Stomach smooth muscle (tissue), 2 donors: ENCODE measurements at regions not wholly inside any gene's neighbourhood (a gene's known extent, or its start where the extent isn't known, plus 50 kb on each side); places are given as distances from the start of the nearest gene placed in this dataset.
"Not testable (repeated sequence)": the region's sequence is repeated elsewhere in the genome, so short reads cannot be mapped to it uniquely, and the experiment has no call there.

ENCODE experiments used
- H3K27ac ChIP-seq: one replicate; pipeline ENCODE4 v1.7.0; 2013; ENCODE audit warnings: mild to moderate bottlenecking, low read length, inconsistent platforms
- H3K27me3 ChIP-seq, 2 donors: one replicate each; pipeline ENCODE4 v1.7.0; 2013; ENCODE audit warnings: low read length in 2 of 2; ENCODE audit not compliant: insufficient read depth in 2 of 2, control insufficient read depth in 1 of 2
- H3K36me3 ChIP-seq, 2 donors: one replicate each; pipeline ENCODE4 v1.7.0; 2013; ENCODE audit warnings: low read length in 2 of 2; ENCODE audit not compliant: control insufficient read depth in 2 of 2, insufficient read depth in 2 of 2
- H3K4me1 ChIP-seq: one replicate; pipeline ENCODE4 v1.7.0; 2013; ENCODE audit warnings: low read length; ENCODE audit not compliant: control insufficient read depth, insufficient read depth
- H3K4me3 ChIP-seq, 2 donors: one replicate each; pipeline ENCODE4 v1.7.0; 2013; ENCODE audit warnings: low read length in 2 of 2
- H3K9ac ChIP-seq, 2 donors: one replicate each; pipeline ENCODE4 v1.7.0; 2013; ENCODE audit warnings: low read length in 2 of 2, mild to moderate bottlenecking in 1 of 2
- H3K9me3 ChIP-seq, 2 donors: one replicate each; pipeline ENCODE4 v1.7.0; 2013; ENCODE audit warnings: low read length in 2 of 2; ENCODE audit not compliant: control insufficient read depth in 2 of 2
- donor health status: healthy.
- donor health status: Pancreatic carcinoma.

- not testable (repeated sequence) for H3K4me1 ChIP-seq, H3K27ac ChIP-seq, H3K9me3 ChIP-seq, H3K4me3 ChIP-seq, H3K9ac ChIP-seq, H3K36me3 ChIP-seq, H3K27me3 ChIP-seq
Observed at GRCh38 chr21:28682884-28683283, 309.8 kb downstream of the LTN1 start.

DNA sequence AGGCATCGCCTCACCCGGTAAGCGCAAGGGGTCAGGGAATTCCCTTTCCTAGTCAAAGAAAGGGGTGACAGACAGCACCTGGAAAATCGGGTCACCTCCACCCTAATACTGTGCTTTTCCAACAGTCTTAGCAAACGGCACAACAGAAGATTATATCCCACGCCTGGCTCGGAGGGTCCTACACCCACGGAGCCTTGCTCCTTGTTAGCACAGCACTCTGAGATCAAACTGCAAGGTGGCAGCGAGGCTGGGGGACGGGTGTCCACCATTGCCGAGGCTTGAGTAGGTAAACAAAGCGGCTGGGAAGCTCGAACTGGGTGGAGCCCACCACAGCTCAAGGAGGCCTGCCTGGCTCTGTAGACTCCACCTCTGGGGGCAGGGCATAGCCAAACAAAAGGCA, 315.6 kb downstream of the LTN1 start:
- H3K27ac ChIP-seq, H3K36me3 ChIP-seq: not testable (repeated sequence)

DNA sequence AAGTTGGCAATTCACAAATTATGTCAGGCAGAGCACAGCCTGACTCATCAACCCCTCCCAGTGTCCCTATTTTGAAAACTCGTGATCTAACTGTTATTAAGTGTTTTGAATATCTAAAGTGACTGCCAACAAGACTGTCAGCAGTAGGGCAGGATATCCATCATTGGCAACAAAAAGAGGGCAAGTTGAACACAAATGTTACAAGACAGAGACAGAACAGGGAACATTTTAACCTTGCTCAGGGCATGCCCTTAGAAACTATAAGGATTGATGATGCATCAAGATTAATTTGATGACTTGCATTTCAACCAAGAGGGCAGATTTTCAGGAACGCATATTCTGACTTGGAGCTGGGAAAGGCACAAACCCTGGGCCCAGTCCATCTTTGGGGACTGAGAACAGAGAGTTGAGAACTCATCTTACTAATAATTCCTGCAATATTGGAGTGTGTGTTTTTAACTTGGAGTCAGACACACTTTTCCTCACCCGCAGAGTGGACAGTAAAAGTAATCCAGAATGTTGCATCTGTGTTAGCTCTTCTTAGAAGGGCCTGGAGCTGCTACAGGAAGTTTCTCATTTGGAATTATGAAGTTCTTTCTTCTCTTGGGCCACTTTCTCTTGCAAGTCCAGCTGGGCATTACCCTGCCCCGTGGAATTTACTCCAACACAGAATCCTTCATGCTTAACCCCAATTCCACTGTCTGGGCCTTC, 317.2 kb downstream of the LTN1 start:
- H3K4me3 ChIP-seq: no peak overlapping the region
- H3K4me1 ChIP-seq: peaks cover 6% of the 10 kb centered on the region
- H3K27ac ChIP-seq: no peak overlapping the region
- H3K9ac ChIP-seq: no peak overlapping the region
- no peaks in the 10 kb centered on the region for H3K36me3 ChIP-seq
- H3K27me3 ChIP-seq: no peaks in the 10 kb centered on the region
- H3K9me3 ChIP-seq: no peaks in the 10 kb centered on the region

More for the DNA sequence above, 315.6 kb downstream of the LTN1 start:
- H3K4me1 ChIP-seq, H3K9ac ChIP-seq, H3K9me3 ChIP-seq, H3K4me3 ChIP-seq, H3K27me3 ChIP-seq: not testable (repeated sequence)

DNA sequence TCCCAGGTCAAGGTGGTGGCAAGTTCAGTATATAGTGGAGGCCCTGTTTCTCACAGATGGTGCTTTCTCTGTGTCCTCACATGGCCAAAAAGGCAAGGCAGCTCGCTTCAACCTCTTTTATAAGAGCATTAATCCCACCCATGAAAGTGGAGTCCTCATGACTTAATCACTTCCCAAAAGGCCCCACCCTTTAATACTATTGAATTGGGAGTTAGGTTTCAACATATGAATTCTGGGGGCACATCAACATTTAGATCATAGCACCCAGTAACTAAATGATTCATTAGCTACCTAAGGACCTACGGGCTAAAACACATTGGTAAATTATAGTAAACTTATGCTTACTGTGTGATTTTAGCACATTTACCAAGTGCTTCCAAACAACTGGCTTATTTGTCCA, 317.9 kb downstream of the LTN1 start:
- H3K9me3 ChIP-seq: no peaks in the 10 kb centered on the region
- no peaks in the 10 kb centered on the region for H3K27me3 ChIP-seq
- H3K36me3 ChIP-seq: no peaks in the 10 kb centered on the region
- no peak overlapping the region for H3K27ac ChIP-seq
- peaks cover 6% of the 10 kb centered on the region for H3K4me1 ChIP-seq
- no peak overlapping the region for H3K4me3 ChIP-seq
- H3K9ac ChIP-seq: no peak overlapping the region

- H3K4me3 ChIP-seq: no peak overlapping the region
- no peaks in the 10 kb centered on the region for H3K27me3 ChIP-seq
- peaks cover 6% of the 10 kb centered on the region for H3K4me1 ChIP-seq
- no peaks in the 10 kb centered on the region for H3K36me3 ChIP-seq
- no peak overlapping the region for H3K9ac ChIP-seq
- H3K9me3 ChIP-seq: no peaks in the 10 kb centered on the region
- H3K27ac ChIP-seq: no peak overlapping the region
Observed at GRCh38 chr21:28671549-28672195, 321.0 kb downstream of the LTN1 start.

DNA sequence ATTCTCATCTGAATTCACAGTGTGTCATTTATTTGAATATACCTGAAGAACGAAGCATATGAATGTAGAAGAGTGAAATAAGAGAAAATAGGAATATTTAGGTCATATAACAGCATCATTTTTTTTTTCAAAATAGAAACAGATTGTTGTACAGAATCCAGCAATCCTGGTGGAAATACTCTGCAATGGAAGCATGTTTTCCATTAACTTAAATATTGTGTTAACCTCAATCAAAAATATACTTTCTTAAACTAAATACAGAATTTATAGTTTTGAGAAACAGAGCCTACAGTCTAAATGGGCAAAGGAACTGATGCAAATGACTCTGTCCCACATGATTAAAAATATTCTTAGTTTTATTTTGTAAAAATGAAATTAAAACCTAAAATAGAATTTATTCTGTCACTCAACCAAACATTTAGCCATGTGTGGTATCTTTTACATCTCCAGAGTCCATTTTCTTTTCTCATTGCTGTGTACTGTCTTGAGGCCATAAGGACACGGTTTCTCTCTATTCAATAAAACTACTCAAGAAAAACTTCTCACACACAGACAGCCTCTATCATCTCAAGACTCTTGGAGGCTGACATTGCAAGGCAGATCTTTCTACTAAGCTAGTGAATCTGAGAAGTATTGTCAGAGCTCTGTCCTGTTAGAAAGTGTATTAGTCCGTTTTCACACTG, 322.6 kb downstream of the LTN1 start:
- Histone ChIP-seq H3K4me3 (no peak overlapping the region), H3K4me1 (no peaks in the 10 kb centered on the region), H3K9ac (no peak overlapping the region), H3K27ac (no peak overlapping the region), H3K36me3 (no peaks in the 10 kb centered on the region), H3K9me3 (no peaks in the 10 kb centered on the region), H3K27me3 (no peaks in the 10 kb centered on the region)

DNA sequence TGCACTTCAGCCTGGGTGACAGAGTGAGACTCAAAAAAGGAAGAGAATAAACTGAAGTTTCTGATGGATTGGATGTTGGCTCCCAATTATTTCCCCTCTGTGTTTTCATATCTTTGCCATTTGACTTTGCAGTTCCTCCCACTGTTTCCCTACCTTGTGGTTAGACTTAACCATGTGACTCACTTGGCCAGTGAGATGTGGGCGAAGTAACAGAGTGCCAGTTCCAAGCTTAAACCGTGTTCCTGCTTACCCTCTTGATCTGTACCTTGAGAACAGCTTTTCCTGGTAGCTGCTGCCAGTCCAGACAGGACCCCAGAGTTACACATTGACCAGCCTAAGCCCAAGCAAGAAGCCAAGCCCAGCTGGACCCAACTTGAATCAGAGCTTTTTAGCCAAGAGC, 323.4 kb downstream of the LTN1 start:
- no peak overlapping the region for H3K4me3 ChIP-seq
- H3K4me1 ChIP-seq: no peaks in the 10 kb centered on the region
- no peak overlapping the region for H3K27ac ChIP-seq
- no peak overlapping the region for H3K9ac ChIP-seq
- no peaks in the 10 kb centered on the region for H3K36me3 ChIP-seq
- no peaks in the 10 kb centered on the region for H3K9me3 ChIP-seq
- no peaks in the 10 kb centered on the region for H3K27me3 ChIP-seq

DNA sequence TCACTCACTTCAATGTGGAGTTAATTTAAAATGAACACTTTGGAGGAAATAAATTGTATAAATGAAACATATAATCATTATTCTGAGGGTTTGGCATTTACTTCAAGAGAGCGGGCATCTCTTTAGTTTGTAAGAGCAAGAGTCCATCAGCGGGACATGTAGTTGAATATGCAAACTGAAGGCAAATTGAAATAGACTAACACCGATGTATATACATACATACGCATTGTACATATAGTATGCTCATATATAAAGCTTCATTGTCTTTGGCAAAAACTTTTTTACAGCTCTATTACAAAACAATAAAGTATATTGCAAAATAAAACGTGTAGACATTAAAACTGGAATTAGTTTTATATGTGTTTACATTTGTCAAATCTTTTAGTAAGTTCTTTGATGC, 328.9 kb downstream of the LTN1 start:
- no peak overlapping the region for H3K27ac ChIP-seq
- no peak overlapping the region for H3K9ac ChIP-seq
- H3K36me3 ChIP-seq: no peaks in the 10 kb centered on the region
- H3K27me3 ChIP-seq: no peaks in the 10 kb centered on the region
- H3K4me1 ChIP-seq: no peaks in the 10 kb centered on the region
- no peak overlapping the region for H3K4me3 ChIP-seq
- no peaks in the 10 kb centered on the region for H3K9me3 ChIP-seq

GRCh38 chr21:28663111-28663693, 329.5 kb downstream of the LTN1 start:
- Histone ChIP-seq H3K4me1 (no peaks in the 10 kb centered on the region), H3K36me3 (no peaks in the 10 kb centered on the region), H3K4me3 (no peak overlapping the region), H3K27me3 (no peaks in the 10 kb centered on the region), H3K9ac (no peak overlapping the region), H3K9me3 (no peaks in the 10 kb centered on the region), H3K27ac (no peak overlapping the region)

DNA sequence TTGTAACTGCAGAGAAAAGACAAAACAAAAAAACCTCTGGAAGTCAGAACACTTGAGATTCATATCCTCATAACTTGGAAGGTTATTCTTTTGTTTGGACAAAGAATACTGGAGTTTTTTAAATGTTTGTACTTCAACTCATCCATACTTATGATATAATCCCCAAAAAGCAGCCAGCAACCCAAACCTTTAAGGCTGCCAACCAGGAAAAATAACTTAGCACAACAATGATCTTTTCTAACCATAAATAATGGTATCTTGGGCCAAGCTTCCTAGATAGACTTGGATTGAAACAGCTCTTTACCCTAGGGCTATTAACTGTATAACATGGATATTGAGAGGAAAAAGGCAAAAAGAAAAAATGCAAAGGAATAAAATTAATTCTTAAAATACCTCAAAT, 335.1 kb downstream of the LTN1 start:
- Histone ChIP-seq H3K9me3 (no peaks in the 10 kb centered on the region), H3K4me1 (no peaks in the 10 kb centered on the region), H3K9ac (no peak overlapping the region), H3K27ac (no peak overlapping the region), H3K27me3 (no peaks in the 10 kb centered on the region), H3K36me3 (no peaks in the 10 kb centered on the region), H3K4me3 (no peak overlapping the region)

DNA sequence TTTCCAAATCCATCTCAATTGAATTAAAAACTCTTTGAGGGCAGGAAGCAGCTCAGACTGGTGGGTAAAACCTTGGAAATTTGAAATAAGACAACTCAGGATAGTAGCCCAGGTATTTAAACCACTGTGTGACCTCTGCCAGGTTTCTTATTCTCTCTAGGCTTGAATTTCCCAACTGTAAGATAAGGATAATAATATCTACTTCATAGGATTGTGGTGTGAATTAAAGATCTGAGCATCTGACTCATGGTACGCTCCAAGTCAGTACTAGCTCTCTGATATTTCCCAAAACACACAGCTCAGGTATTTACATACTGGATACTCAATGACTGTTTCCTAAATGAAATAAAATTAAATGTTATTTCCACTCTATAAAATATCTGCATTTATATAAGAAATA, 337.2 kb downstream of the LTN1 start:
- Histone ChIP-seq H3K36me3 (no peaks in the 10 kb centered on the region), H3K9ac (no peak overlapping the region)

More for the DNA sequence above, 337.2 kb downstream of the LTN1 start:
- H3K27me3 ChIP-seq: no peaks in the 10 kb centered on the region
- H3K27ac ChIP-seq: no peak overlapping the region
- no peaks in the 10 kb centered on the region for H3K9me3 ChIP-seq
- no peak overlapping the region for H3K4me3 ChIP-seq
- no peaks in the 10 kb centered on the region for H3K4me1 ChIP-seq
